Spleen (tissue), 11 donors: ENCODE measurements at regions not wholly inside any gene's neighbourhood (a gene's known extent, or its start where the extent isn't known, plus 50 kb on each side); places are given as distances from the start of the nearest gene placed in this dataset.
"Not testable (repeated sequence)": the region's sequence is repeated elsewhere in the genome, so short reads cannot be mapped to it uniquely, and the experiment has no call there.

Experiments used
- DNase-seq: peaks from one replicate; pipeline ENCODE4 v3.0.0-alpha.2; 2020
- H3K27ac ChIP-seq, 8 donors: fragments of 200-600 bp; sonication (generic) in 7 of 8; 1 replicate in 4 of 8; 2 replicates in 4 of 8; pipeline versions ENCODE4 v1.5.0 to v1.8.0; 2016 to 2021; ENCODE audit warnings: inconsistent platforms in 4 of 8, mild to moderate bottlenecking in 4 of 8, moderate library complexity in 1 of 8
- H3K27me3 ChIP-seq, 7 donors: fragments of 200-600 bp; sonication (generic) in 6 of 7; replicated peaks in 1 of 7; 1 replicate in 4 of 7; 2 replicates in 3 of 7; pipeline versions ENCODE4 v1.5.0 to v1.8.0; 2016 to 2021; ENCODE audit warnings: inconsistent platforms in 3 of 7, mild to moderate bottlenecking in 1 of 7
- H3K36me3 ChIP-seq, 6 donors: fragments of 200-600 bp; sonication (generic) in 5 of 6; 1 replicate in 4 of 6; 2 replicates in 2 of 6; pipeline versions ENCODE4 v1.5.0 to v1.8.0; 2016 to 2021; ENCODE audit warnings: inconsistent platforms in 2 of 6
- H3K4me1 ChIP-seq, 6 donors: fragments of 200-600 bp; sonication (generic) in 5 of 6; 1 replicate in 3 of 6; 2 replicates in 3 of 6; pipeline versions ENCODE4 v1.5.0 to v1.8.0; 2016 to 2021; ENCODE audit warnings: inconsistent platforms in 3 of 6
- H3K4me3 ChIP-seq, 8 donors: fragments of 200-600 bp; sonication (generic) in 7 of 8; 1 replicate in 4 of 8; 2 replicates in 4 of 8; pipeline versions ENCODE4 v1.5.0 to v1.8.0; 2016 to 2021; ENCODE audit warnings: inconsistent platforms in 4 of 8, mild to moderate bottlenecking in 4 of 8, moderate library complexity in 2 of 8
- H3K9me3 ChIP-seq, 8 donors: fragments of 200-600 bp; sonication (generic) in 7 of 8; 1 replicate in 4 of 8; 2 replicates in 4 of 8; pipeline versions ENCODE4 v1.5.0 to v1.8.0; 2016 to 2021; ENCODE audit warnings: inconsistent platforms in 4 of 8
- POLR2A ChIP-seq, 3 donors: fragments of 450-650 bp; IDR thresholded peaks; one replicate each; pipeline ENCODE4 v1.5.1; 2017; ENCODE audit warnings: antibody characterized with exemption in 3 of 3, mild to moderate bottlenecking in 1 of 3
- POLR2AphosphoS5 ChIP-seq, 3 donors: sonication (generic); formaldehyde crosslinking; IDR thresholded peaks; one replicate each; pipeline ENCODE4 v1.5.1; 2017; ENCODE audit warnings: antibody characterized with exemption in 3 of 3
- WGBS, 5 donors: extraction: QIAGEN DNeasy Blood & Tissue Kit in 3 of 5; methylation state at CpG; one replicate each; pipeline versions ENCODE4 v1.1.5 to v1.1.7; 2013 to 2018; 5-methylcytosine and 5-hydroxymethylcytosine counted together
- intact Hi-C: fragments of 100-400 bp; cut with DNase I; formaldehyde crosslinking; loops from one replicate; pipeline ENCODE4 v1.15.0; 2023; ENCODE audit warnings: low total_unique reads
- TF ChIP-seq, protein P1 (sequence below), 11 experiments: fragments of 200-600 bp in 7 of 11; fragments of 450-650 bp in 4 of 11; sonication (generic) in 4 of 11; IDR thresholded peaks in 8 of 11; conservative IDR thresholded peaks in 3 of 11; 1 replicate in 7 of 11; 2 replicates in 4 of 11; pipeline versions ENCODE4 v1.4.0 to v1.8.0; 2016 to 2021; ENCODE audit warnings: antibody characterized with exemption in 11 of 11, inconsistent platforms in 4 of 11, mild to moderate bottlenecking in 1 of 11
- donor health status: healthy with polysubstance abuse.
- donor health status: DM: no; HTN: no; CAD: no; lungs with moderate emphysema.
- donor health status: DM: no; HTN: no; CAD: no.
- donor health status: Bipolar disorder and iron deficiency.
- donor health status: healthy.
- donor health status: DM: no; HTN: no; CAD: no.
- donor health status: DM: yes; HTN: yes; CAD: no.

DNA sequence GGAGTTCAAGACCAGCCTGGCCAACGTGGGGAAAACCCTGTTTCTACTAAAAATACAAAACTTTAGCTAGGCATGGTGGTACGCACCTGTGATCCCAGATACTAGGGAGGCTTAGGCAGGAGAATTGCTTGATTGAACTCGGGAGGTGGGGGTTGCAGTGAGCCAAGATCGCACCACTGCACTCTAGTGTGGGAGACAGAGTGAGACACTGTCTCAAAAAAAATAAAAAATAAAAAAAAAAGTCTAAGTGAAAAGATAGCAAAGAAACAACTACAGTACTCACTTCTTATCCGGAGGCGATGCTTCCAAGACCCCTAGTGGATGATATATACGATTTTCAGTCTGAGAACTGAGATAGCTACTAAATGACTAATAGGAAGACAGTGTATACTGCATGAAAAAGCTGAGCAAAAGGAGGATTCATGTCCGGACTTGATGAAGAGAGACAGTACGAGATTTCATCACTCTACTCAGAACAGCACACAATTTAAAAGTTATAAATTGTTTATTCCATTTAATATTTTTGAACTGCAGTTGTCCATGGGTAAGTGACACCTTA, 138.7 kb upstream of the GOLGA6L6 start:
- H3K27ac ChIP-seq, H3K36me3 ChIP-seq, H3K27me3 ChIP-seq, H3K4me1 ChIP-seq, H3K4me3 ChIP-seq, DNase-seq, H3K9me3 ChIP-seq, intact Hi-C loops: not testable (repeated sequence)
- WGBS, 5 donors, result 54 to 93% (median 84%) methylated on average over 3 to 5 of the region's 9 CpGs; no CpG with 5 or more reads in 1 of the 5 donors

DNA sequence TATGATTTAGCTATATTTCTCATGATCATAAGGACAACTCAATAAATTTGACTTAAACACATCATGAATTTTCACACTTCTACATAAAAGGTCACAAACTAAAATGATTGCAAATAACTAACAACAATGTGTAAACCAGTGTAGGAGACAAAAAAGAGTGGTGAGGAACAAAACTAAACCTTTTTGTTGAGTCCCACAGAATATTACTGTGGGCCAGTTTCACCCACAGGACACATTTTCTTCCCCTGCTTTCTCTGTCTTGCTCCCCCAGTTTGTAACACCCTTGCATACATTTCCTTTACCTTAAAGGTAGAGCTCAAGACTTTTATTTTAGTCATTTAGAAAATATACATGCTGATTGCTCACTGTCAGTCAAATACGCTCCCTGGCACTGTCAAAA, 130.9 kb upstream of the GOLGA6L6 start:
- no peak for DNase-seq
- Histone ChIP-seq H3K4me3 (no peak overlapping the region), H3K27ac (no peak overlapping the region), H3K36me3 (no peaks in the 10 kb centered on the region), H3K27me3 (no peaks in the 10 kb centered on the region), H3K9me3 (no peaks in the 10 kb centered on the region), H3K4me1 (no peaks in the 10 kb centered on the region)
- intact Hi-C loops, result no loop called here
- WGBS, 5 donors, result 57 to 77% (median 59%) methylated on average over 1 of the region's 1 CpG
- TF ChIP-seq POLR2A (IDR thresholded peaks at IDR 0.05) (no peak), POLR2AphosphoS5 (IDR thresholded peaks at IDR 0.05) (no peak)
- TF ChIP-seq, protein P1, sequence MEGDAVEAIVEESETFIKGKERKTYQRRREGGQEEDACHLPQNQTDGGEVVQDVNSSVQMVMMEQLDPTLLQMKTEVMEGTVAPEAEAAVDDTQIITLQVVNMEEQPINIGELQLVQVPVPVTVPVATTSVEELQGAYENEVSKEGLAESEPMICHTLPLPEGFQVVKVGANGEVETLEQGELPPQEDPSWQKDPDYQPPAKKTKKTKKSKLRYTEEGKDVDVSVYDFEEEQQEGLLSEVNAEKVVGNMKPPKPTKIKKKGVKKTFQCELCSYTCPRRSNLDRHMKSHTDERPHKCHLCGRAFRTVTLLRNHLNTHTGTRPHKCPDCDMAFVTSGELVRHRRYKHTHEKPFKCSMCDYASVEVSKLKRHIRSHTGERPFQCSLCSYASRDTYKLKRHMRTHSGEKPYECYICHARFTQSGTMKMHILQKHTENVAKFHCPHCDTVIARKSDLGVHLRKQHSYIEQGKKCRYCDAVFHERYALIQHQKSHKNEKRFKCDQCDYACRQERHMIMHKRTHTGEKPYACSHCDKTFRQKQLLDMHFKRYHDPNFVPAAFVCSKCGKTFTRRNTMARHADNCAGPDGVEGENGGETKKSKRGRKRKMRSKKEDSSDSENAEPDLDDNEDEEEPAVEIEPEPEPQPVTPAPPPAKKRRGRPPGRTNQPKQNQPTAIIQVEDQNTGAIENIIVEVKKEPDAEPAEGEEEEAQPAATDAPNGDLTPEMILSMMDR (IDR thresholded peaks at IDR 0.05 in 8 of 11, conservative IDR thresholded peaks at IDR 0.05 in 3 of 11), result no peak

DNA sequence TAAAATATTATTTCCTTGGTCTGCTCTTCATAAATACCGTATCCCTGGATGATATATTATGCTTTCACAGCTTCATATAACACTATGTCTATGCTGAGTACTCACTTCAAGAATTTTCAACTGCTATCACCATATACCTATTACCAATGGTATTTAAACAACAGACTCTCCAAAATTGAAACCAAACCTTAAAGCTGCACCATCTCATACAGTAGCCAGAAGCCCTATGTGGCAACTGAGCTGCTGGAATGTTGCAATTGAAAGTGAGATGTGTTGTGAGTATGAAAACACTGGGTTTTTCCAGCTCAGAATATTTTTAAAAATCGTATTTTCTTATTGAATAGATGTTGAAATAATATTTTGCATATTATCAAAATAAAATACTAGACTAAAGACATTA, 130.1 kb upstream of the GOLGA6L6 start:
- TF ChIP-seq POLR2AphosphoS5 (IDR thresholded peaks at IDR 0.05) (no peak), POLR2A (IDR thresholded peaks at IDR 0.05) (no peak)
- TF ChIP-seq, protein P1 (IDR thresholded peaks at IDR 0.05 in 8 of 11, conservative IDR thresholded peaks at IDR 0.05 in 3 of 11), result no peak

DNA sequence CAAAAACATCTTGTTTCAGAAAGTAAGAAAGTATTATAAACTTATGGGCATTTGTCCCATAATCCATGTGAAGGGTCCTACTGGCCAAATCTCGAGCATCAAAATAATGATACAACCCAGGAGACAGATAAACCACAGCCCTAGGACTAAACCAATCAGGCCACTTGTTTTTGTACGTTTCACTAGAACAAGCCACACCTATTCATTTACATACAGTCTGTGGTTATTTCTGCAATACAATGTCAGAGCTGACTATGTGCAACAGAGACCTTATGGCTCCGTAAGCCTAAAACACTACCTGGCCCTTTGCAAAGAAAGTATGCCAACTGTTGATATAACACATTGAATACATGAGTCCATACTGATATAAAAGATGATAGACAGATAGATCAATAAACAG, 124.8 kb upstream of the GOLGA6L6 start:
- 53 to 68% (median 60%) methylated on average over 3 of the region's 3 CpGs for WGBS, 5 donors
- intact Hi-C loops, result not testable (repeated sequence)

More for the DNA sequence above, 130.1 kb upstream of the GOLGA6L6 start:
- Histone ChIP-seq H3K4me3 (no peak overlapping the region), H3K36me3 (no peaks in the 10 kb centered on the region), H3K4me1 (no peaks in the 10 kb centered on the region), H3K27me3 (no peaks in the 10 kb centered on the region), H3K9me3 (no peaks in the 10 kb centered on the region), H3K27ac (no peak overlapping the region)
- no peak for DNase-seq
- 32 to 51% (median 37%) methylated on average over 2 of the region's 2 CpGs for WGBS, 5 donors
- intact Hi-C loops, result no loop called here

DNA sequence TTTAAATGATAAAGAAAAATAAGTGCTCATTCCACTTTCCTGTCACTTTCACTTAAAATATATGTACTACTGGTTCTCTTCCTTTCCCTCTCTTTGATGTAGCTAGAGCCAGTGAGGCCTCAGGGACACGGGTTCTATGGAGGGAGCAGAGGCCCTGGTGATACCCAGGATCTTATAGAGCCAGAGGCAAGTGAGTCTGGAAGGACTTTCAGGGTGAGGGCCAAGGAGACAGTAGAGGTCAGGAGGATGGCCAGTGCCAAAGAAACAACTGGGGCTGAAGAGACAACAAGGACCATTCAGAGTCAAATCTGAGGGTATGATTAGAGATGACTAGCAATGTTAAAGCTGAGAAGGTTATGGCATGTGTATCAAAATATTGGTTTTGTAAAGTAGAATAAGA, 124.1 kb upstream of the GOLGA6L6 start:
- Histone ChIP-seq H3K4me3 (no peak overlapping the region), H3K4me1 (no peaks in the 10 kb centered on the region), H3K36me3 (no peaks in the 10 kb centered on the region), H3K27ac (no peak overlapping the region), H3K27me3 (no peaks in the 10 kb centered on the region), H3K9me3 (no peaks in the 10 kb centered on the region)
- 43 to 60% (median 57%) methylated on average over 1 of the region's 1 CpG for WGBS, 5 donors
- TF ChIP-seq, protein P1 (IDR thresholded peaks at IDR 0.05 in 8 of 11, conservative IDR thresholded peaks at IDR 0.05 in 3 of 11), result no peak
- no peak for TF ChIP-seq POLR2AphosphoS5 (IDR thresholded peaks at IDR 0.05)
- TF ChIP-seq POLR2A (IDR thresholded peaks at IDR 0.05), result no peak
- DNase-seq, result no peak
- intact Hi-C loops, result no loop called here

More for the DNA sequence above, 124.8 kb upstream of the GOLGA6L6 start:
- not testable (repeated sequence) for H3K27me3 ChIP-seq, H3K4me3 ChIP-seq, H3K4me1 ChIP-seq, DNase-seq, H3K9me3 ChIP-seq, H3K27ac ChIP-seq, H3K36me3 ChIP-seq
